GM10266 (cell line): ENCODE measurements at regions not wholly inside any gene's neighbourhood (a gene's known extent, or its start where the extent isn't known, plus 50 kb on each side); places are given as distances from the start of the nearest gene placed in this dataset.

Source experiments
- DNase-seq: peaks from one replicate; pipeline ENCODE4 v3.0.0; 2012; ENCODE audit errors: extremely low spot score
- TF ChIP-seq, protein P1 (sequence below): IDR thresholded peaks from 2 replicates; pipeline ENCODE4 v1.5.1; 2012; ENCODE audit warnings: mild to moderate bottlenecking, low read depth; ENCODE audit not compliant: control insufficient read depth, insufficient read depth; ENCODE audit errors: missing control alignments

- TF ChIP-seq, protein P1, sequence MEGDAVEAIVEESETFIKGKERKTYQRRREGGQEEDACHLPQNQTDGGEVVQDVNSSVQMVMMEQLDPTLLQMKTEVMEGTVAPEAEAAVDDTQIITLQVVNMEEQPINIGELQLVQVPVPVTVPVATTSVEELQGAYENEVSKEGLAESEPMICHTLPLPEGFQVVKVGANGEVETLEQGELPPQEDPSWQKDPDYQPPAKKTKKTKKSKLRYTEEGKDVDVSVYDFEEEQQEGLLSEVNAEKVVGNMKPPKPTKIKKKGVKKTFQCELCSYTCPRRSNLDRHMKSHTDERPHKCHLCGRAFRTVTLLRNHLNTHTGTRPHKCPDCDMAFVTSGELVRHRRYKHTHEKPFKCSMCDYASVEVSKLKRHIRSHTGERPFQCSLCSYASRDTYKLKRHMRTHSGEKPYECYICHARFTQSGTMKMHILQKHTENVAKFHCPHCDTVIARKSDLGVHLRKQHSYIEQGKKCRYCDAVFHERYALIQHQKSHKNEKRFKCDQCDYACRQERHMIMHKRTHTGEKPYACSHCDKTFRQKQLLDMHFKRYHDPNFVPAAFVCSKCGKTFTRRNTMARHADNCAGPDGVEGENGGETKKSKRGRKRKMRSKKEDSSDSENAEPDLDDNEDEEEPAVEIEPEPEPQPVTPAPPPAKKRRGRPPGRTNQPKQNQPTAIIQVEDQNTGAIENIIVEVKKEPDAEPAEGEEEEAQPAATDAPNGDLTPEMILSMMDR: no peak
- no peak for DNase-seq
These were observed 208.2 kb downstream of the CLIC5 start for GRCh38 chr6:45807311-45808041.

- no peak for DNase-seq
- TF ChIP-seq, protein P1: no peak
These were observed 209.5 kb downstream of the CLIC5 start for GRCh38 chr6:45806172-45806571.

DNA sequence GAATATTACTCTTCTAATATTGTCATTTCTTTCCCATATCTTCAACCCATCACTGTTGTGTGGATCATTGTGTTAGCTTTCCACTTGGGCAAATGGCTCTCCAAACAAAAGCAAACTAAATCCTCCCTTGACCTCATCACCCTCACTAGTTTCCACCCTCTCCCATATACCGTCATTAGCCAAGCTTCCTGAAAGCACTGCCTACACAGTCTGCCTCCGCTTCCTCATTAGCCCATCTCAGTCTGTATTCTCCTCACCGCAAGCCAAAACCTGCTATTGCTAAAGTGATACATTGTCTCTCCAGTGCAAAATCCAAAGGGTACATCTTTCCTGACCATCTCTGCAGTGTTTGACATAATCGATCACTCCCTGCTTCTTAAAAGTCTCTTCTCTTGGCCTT is 212.6 kb downstream of the CLIC5 start:
- DNase-seq: no peak
- TF ChIP-seq, protein P1: no peak

- TF ChIP-seq, protein P1: no peak
- DNase-seq: no peak
These were observed 214.0 kb downstream of the CLIC5 start for GRCh38 chr6:45801471-45802289.

DNA sequence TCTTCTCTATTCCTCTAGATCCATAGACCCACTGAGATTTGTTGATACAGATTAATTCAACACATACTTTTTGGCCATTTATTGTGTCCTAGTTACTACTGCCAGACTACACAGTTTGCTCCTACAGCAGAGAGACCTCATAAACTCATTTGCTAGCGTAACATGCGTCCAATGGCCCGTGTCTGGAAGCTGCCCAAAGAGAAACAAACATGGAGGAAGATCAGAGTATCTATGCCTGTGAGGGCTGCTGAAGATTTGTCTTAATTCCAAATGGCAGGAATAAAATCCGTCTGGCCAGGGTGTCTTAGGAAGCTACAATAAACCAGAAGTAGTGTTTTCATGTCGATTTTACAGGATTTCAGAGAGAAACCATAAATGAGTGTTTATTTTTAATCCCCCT is 214.7 kb downstream of the CLIC5 start:
- TF ChIP-seq, protein P1: no peak
- DNase-seq: no peak

DNA sequence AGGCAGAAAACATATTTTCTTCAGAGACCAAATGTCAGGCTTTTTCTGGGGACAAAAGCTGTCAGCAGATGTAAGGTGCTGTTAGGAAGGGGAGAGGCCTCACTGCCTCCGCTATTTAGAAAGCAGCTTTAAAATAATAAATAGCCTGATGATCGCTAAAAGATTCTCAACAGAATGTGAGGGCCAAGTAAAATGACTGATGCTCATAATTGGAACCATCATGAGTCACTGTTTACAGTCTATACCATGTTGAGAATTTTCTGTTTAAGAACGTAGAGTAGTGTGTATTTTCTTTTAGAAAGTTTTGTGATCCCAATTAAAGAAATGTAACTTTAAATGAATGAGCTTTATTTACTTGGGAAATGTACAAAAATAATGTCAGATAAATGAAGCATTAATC is 220.0 kb downstream of the CLIC5 start:
- no peak for DNase-seq
- TF ChIP-seq, protein P1: no peak

- TF ChIP-seq, protein P1: no peak
- no peak for DNase-seq
These were observed 221.2 kb downstream of the CLIC5 start for GRCh38 chr6:45794465-45794864.
